ENCODE measurements at regions not wholly inside any gene's neighbourhood (a gene's known extent, or its start where the extent isn't known, plus 50 kb on each side); places are given as distances from the start of the nearest gene placed in this dataset.

DNA sequence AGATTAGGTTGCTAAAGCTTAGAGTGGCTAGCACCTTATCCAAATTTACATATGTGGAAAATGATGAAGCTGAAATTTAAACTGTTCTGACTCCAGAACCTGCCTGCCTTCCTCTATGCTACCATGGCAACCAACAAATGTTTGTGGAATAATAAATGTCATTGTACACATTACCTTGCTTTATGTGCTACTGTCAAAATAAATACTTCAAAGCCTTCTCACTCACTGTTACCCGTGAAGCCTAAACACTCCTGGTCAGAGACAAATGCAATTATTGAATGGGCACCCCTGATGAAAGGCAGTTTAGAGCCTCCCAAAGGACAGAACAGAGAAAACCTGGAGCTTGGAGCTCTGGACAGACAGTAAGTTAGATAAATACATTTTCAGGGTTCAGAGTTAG, 158.6 kb downstream of the FAM114A2 start:
- Mint-ChIP-seq H3K27me3 (ENCODE audit: insufficient read depth, low read depth, poor library complexity) (no peaks in the 10 kb centered on the region), H3K9me3 (no peaks in the 10 kb centered on the region), H3K4me3 (no peak overlapping the region), H3K36me3 (ENCODE audit: low read depth) (no peaks in the 10 kb centered on the region), H3K4me1 (peaks cover 6% of the 10 kb centered on the region; the same call in 2 of the 3 replicates), H3K27ac (no peak overlapping the region)
- Histone ChIP-seq H3K4me3 (no peak overlapping the region), H3K27ac (ENCODE audit: low read depth) (no peak overlapping the region), H3K9me2 (ENCODE audit: insufficient read depth) (0 out of 2 replicates have a peak, but pooled peaks cover 12% of the 10 kb centered on the region), H3F3A (replicated peaks; ENCODE audit: low read depth) (no peaks in the 10 kb centered on the region), H3K36me3 (ENCODE audit: insufficient read depth) (no peaks in the 10 kb centered on the region), H2AFZ (no peak overlapping the region), H3K4me2 (no peak overlapping the region), H3K4me1 (ENCODE audit: insufficient read depth) (no peaks in the 10 kb centered on the region; the same call in 1 of the 2 replicates), H3K79me2 (replicated peaks; ENCODE audit: insufficient read depth) (no peaks in the 10 kb centered on the region), H4K20me1 (replicated peaks; ENCODE audit: insufficient read depth) (no peaks in the 10 kb centered on the region), H3K27me3 (ENCODE audit: insufficient read depth) (no peaks in the 10 kb centered on the region)
- ATAC-seq (no peak), DNase-seq (ENCODE audit: low spot score) (no peak)
- TF ChIP-seq ZNF114 (CRISPR knock-in tag; IDR thresholded peaks at IDR 0.05) (no peak), POLR2AphosphoS5 (IDR thresholded peaks at IDR 0.05; ENCODE audit: low read depth) (no peak), ZNF331 (CRISPR knock-in tag; IDR thresholded peaks at IDR 0.05; ENCODE audit: low read depth) (no peak), CREB1 (CRISPR knock-in tag; IDR thresholded peaks at IDR 0.05; ENCODE audit: low read depth) (no peak), ZNF462 (CRISPR knock-in tag; IDR thresholded peaks at IDR 0.05) (no peak), EZH2phosphoT487 (IDR thresholded peaks at IDR 0.05; ENCODE audit: unreplicated experiment) (no peak), NANOG (IDR thresholded peaks at IDR 0.05; ENCODE audit: borderline replicate concordance) (no peak), JUNB (IDR thresholded peaks at IDR 0.05; ENCODE audit: unreplicated experiment) (no peak), EZH2 (IDR thresholded peaks at IDR 0.05; ENCODE audit: low read depth, unreplicated experiment) (no peak), STAT1 (IDR thresholded peaks at IDR 0.05; ENCODE audit: unreplicated experiment) (no peak)
- TF ChIP-seq, protein P1, sequence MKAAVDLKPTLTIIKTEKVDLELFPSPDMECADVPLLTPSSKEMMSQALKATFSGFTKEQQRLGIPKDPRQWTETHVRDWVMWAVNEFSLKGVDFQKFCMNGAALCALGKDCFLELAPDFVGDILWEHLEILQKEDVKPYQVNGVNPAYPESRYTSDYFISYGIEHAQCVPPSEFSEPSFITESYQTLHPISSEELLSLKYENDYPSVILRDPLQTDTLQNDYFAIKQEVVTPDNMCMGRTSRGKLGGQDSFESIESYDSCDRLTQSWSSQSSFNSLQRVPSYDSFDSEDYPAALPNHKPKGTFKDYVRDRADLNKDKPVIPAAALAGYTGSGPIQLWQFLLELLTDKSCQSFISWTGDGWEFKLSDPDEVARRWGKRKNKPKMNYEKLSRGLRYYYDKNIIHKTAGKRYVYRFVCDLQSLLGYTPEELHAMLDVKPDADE (IDR thresholded peaks at IDR 0.05), result no peak
- TF ChIP-seq, protein P2, sequence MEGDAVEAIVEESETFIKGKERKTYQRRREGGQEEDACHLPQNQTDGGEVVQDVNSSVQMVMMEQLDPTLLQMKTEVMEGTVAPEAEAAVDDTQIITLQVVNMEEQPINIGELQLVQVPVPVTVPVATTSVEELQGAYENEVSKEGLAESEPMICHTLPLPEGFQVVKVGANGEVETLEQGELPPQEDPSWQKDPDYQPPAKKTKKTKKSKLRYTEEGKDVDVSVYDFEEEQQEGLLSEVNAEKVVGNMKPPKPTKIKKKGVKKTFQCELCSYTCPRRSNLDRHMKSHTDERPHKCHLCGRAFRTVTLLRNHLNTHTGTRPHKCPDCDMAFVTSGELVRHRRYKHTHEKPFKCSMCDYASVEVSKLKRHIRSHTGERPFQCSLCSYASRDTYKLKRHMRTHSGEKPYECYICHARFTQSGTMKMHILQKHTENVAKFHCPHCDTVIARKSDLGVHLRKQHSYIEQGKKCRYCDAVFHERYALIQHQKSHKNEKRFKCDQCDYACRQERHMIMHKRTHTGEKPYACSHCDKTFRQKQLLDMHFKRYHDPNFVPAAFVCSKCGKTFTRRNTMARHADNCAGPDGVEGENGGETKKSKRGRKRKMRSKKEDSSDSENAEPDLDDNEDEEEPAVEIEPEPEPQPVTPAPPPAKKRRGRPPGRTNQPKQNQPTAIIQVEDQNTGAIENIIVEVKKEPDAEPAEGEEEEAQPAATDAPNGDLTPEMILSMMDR (conservative IDR thresholded peaks at IDR 0.05; ENCODE audit: low read depth in 2 of 2), result no peak
- TF ChIP-seq, protein P3, sequence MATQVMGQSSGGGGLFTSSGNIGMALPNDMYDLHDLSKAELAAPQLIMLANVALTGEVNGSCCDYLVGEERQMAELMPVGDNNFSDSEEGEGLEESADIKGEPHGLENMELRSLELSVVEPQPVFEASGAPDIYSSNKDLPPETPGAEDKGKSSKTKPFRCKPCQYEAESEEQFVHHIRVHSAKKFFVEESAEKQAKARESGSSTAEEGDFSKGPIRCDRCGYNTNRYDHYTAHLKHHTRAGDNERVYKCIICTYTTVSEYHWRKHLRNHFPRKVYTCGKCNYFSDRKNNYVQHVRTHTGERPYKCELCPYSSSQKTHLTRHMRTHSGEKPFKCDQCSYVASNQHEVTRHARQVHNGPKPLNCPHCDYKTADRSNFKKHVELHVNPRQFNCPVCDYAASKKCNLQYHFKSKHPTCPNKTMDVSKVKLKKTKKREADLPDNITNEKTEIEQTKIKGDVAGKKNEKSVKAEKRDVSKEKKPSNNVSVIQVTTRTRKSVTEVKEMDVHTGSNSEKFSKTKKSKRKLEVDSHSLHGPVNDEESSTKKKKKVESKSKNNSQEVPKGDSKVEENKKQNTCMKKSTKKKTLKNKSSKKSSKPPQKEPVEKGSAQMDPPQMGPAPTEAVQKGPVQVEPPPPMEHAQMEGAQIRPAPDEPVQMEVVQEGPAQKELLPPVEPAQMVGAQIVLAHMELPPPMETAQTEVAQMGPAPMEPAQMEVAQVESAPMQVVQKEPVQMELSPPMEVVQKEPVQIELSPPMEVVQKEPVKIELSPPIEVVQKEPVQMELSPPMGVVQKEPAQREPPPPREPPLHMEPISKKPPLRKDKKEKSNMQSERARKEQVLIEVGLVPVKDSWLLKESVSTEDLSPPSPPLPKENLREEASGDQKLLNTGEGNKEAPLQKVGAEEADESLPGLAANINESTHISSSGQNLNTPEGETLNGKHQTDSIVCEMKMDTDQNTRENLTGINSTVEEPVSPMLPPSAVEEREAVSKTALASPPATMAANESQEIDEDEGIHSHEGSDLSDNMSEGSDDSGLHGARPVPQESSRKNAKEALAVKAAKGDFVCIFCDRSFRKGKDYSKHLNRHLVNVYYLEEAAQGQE (IDR thresholded peaks at IDR 0.05; ENCODE audit: unreplicated experiment), result no peak

Measured in GM23338 (cell line).